Trophoblast cell (in vitro differentiated cells and primary cell): ENCODE measurements at regions not wholly inside any gene's neighbourhood (a gene's known extent, or its start where the extent isn't known, plus 50 kb on each side); places are given as distances from the start of the nearest gene placed in this dataset.

Experiments
- DNase-seq, 2 donors: peaks; one replicate each; pipeline ENCODE4 v3.0.0-alpha.2; 2016
- H2AFZ ChIP-seq: 2 replicates; pipeline ENCODE4 v1.6.1; 2013; ENCODE audit warnings: low read length, moderate library complexity, mild to moderate bottlenecking; ENCODE audit not compliant: insufficient read depth, poor library complexity
- H2AK5ac ChIP-seq: 2 replicates; pipeline ENCODE4 v1.6.1; 2013; ENCODE audit warnings: mild to moderate bottlenecking, low read length
- H2BK120ac ChIP-seq: 2 replicates; pipeline ENCODE4 v1.6.1; 2013; ENCODE audit warnings: low read length, mild to moderate bottlenecking, moderate library complexity; ENCODE audit not compliant: insufficient read depth, poor library complexity
- H2BK12ac ChIP-seq: 2 replicates; pipeline ENCODE4 v1.6.1; 2013; ENCODE audit warnings: mild to moderate bottlenecking, low read length, moderate library complexity
- H2BK5ac ChIP-seq: 2 replicates; pipeline ENCODE4 v1.6.1; 2013; ENCODE audit warnings: low read length, low read depth, moderate library complexity, mild to moderate bottlenecking; ENCODE audit not compliant: poor library complexity
- H3K14ac ChIP-seq: 2 replicates; pipeline ENCODE4 v1.6.1; 2013; ENCODE audit warnings: mild to moderate bottlenecking, low read length
- H3K18ac ChIP-seq: 2 replicates; pipeline ENCODE4 v1.6.1; 2013; ENCODE audit warnings: mild to moderate bottlenecking, low read length
- H3K23ac ChIP-seq: 2 replicates; pipeline ENCODE4 v1.6.1; 2013; ENCODE audit warnings: low read length
- H3K27ac ChIP-seq: 2 replicates; pipeline ENCODE4 v1.5.1; 2013; ENCODE audit warnings: low read depth, mild to moderate bottlenecking, inconsistent platforms, low read length, moderate library complexity
- H3K27me3 ChIP-seq: 2 replicates; pipeline ENCODE4 v1.6.1; 2013; ENCODE audit warnings: inconsistent platforms, mild to moderate bottlenecking, low read length, moderate library complexity; ENCODE audit not compliant: insufficient read depth
- H3K36me3 ChIP-seq, 2 experiments: 1 replicate in 1 of 2; 2 replicates in 1 of 2; pipeline ENCODE4 v1.6.1; 2013; ENCODE audit warnings: low read length in 2 of 2, mild to moderate bottlenecking in 2 of 2, moderate library complexity in 1 of 2; ENCODE audit not compliant: insufficient read depth in 2 of 2, control insufficient read depth in 1 of 2
- H3K4ac ChIP-seq: 2 replicates; pipeline ENCODE4 v1.6.1; 2013; ENCODE audit warnings: low read depth, mild to moderate bottlenecking, low read length, moderate library complexity
- H3K4me1 ChIP-seq, 2 experiments: 1 replicate in 1 of 2; 2 replicates in 1 of 2; pipeline ENCODE4 v1.6.1; 2013; ENCODE audit warnings: low read length in 2 of 2, mild to moderate bottlenecking in 2 of 2, moderate library complexity in 1 of 2; ENCODE audit not compliant: insufficient read depth in 2 of 2, control insufficient read depth in 1 of 2
- H3K4me2 ChIP-seq: 2 replicates; pipeline ENCODE4 v1.6.1; 2013; ENCODE audit warnings: inconsistent platforms, mild to moderate bottlenecking, low read length, moderate library complexity
- H3K4me3 ChIP-seq: 2 replicates; pipeline ENCODE4 v1.5.1; 2013; ENCODE audit warnings: mild to moderate bottlenecking, low read depth, low read length, inconsistent platforms
- H3K79me1 ChIP-seq: one replicate; pipeline ENCODE4 v1.6.1; 2013; ENCODE audit warnings: low read length
- H3K79me2 ChIP-seq: 2 replicates; pipeline ENCODE4 v1.6.1; 2013; ENCODE audit warnings: low read length, mild to moderate bottlenecking; ENCODE audit not compliant: control insufficient read depth, insufficient read depth, poor library complexity
- H3K9ac ChIP-seq: 2 replicates; pipeline ENCODE4 v1.6.1; 2013; ENCODE audit warnings: mild to moderate bottlenecking, low read length
- H3K9me3 ChIP-seq: 2 replicates; pipeline ENCODE4 v1.6.1; 2013; ENCODE audit warnings: low read depth, mild to moderate bottlenecking, control low read depth, inconsistent platforms, low read length; ENCODE audit not compliant: insufficient read depth
- H4K12ac ChIP-seq: 2 replicates; pipeline ENCODE4 v1.6.1; 2013; ENCODE audit warnings: low read depth, mild to moderate bottlenecking, low read length, moderate library complexity
- H4K8ac ChIP-seq: 2 replicates; pipeline ENCODE4 v1.6.1; 2013; ENCODE audit warnings: low read depth, mild to moderate bottlenecking, low read length, moderate library complexity
- H4K91ac ChIP-seq: one replicate; pipeline ENCODE4 v1.6.1; 2013; ENCODE audit warnings: low read depth, mild to moderate bottlenecking, low read length, moderate library complexity
- WGBS: extraction: QIAGEN DNeasy Blood & Tissue Kit; methylation state at CpG from one replicate; pipeline ENCODE4 v1.1.7; 2013; ENCODE audit warnings: missing lambda C conversion rate; ENCODE audit not compliant: insufficient read length, insufficient coverage; ENCODE audit errors: extremely low coverage; 5-methylcytosine and 5-hydroxymethylcytosine counted together

DNA sequence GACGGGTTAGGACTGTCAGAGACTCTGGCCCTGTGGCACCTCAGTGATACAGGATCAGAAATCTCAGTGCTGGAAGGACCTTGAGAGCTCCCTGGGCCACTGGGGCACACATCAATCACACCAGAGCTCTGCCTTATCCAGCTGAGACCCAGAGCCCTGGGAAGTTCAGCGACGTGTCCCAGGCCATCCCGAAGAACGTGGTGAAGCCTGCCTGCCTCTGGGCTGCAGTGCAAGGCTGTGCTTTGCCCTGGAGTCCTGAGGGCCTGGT, 79.8 kb upstream of the MGMT start:
- Histone ChIP-seq H2AFZ (no peak overlapping the region), H3K79me1 (no peaks in the 10 kb centered on the region), H3K27ac (no peak overlapping the region), H3K23ac (no peak overlapping the region), H3K79me2 (no peaks in the 10 kb centered on the region), H4K12ac (no peak overlapping the region), H3K4me1 (no peaks in the 10 kb centered on the region), H4K8ac (no peak overlapping the region), H3K9me3 (no peaks in the 10 kb centered on the region), H3K4ac (no peak overlapping the region), H3K9ac (no peak overlapping the region), H3K4me2 (no peak overlapping the region), H2BK5ac (no peak overlapping the region), H3K14ac (no peak overlapping the region), H3K27me3 (no peaks in the 10 kb centered on the region), H3K36me3 (no peaks in the 10 kb centered on the region), H4K91ac (no peak overlapping the region), H3K4me3 (no peak overlapping the region), H3K18ac (no peak overlapping the region), H2AK5ac (no peak overlapping the region), H2BK120ac (no peak overlapping the region), H2BK12ac (no peak overlapping the region)
- WGBS: no CpG with 5 or more reads among the region's 5 CpGs
- DNase-seq: no peak

DNA sequence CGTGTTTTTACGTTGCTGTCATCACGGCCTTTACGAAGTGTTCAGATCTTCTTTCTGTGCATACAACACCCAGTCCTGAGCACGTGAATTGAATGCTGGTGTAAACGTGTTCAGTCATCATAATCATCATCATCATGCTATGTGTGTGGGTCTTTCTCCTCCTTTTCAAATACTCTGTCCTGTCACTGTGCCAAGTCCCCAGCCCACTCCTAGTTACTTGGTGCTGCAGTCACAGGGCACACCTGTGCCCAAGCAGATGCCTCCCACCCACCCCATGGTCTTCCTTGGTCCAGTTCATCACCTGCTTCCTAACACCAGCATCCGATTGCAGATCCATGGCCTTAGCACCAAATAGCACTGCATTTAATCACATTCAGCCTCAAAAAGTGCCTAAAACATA, 78.6 kb upstream of the MGMT start:
- no peak overlapping the region for H3K9ac ChIP-seq
- no peak overlapping the region for H3K27ac ChIP-seq
- no peak overlapping the region for H3K4me2 ChIP-seq
- H2BK120ac ChIP-seq: no peak overlapping the region
- no peaks in the 10 kb centered on the region for H3K36me3 ChIP-seq
- WGBS: no CpG with 5 or more reads among the region's 7 CpGs
- H4K91ac ChIP-seq: no peak overlapping the region
- H2AFZ ChIP-seq: no peak overlapping the region
- H3K14ac ChIP-seq: no peak overlapping the region
- no peak overlapping the region for H3K23ac ChIP-seq
- no peaks in the 10 kb centered on the region for H3K79me2 ChIP-seq
- H4K8ac ChIP-seq: no peak overlapping the region
- H3K79me1 ChIP-seq: no peaks in the 10 kb centered on the region
- H2BK12ac ChIP-seq: no peak overlapping the region
- H3K4me3 ChIP-seq: no peak overlapping the region
- H3K4me1 ChIP-seq: no peaks in the 10 kb centered on the region
- no peaks in the 10 kb centered on the region for H3K9me3 ChIP-seq
- no peak overlapping the region for H3K18ac ChIP-seq
- peak in 1 of 2 donors; percentile 19 for DNase-seq
- no peak overlapping the region for H3K4ac ChIP-seq
- no peaks in the 10 kb centered on the region for H3K27me3 ChIP-seq
- H4K12ac ChIP-seq: no peak overlapping the region
- no peak overlapping the region for H2BK5ac ChIP-seq
- no peak overlapping the region for H2AK5ac ChIP-seq

DNA sequence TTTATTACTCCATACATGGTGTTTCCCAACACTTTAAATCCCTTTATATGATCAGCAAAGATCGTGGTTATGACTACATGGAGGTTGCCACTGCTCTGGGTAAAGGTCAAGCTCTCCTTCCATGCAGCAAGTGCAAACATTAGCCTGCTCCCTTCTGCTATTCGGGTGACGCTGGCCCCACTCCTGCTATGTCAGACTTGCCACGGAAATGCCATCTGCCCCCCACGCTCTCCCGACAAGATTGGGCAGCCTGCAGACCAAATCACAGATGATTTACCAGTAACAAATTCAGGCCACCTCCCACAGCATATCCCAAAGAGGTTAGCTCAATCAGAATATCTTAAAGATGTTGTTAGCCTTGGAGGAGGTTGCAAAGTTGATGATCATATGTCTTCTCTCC, 77.8 kb upstream of the MGMT start:
- no peak overlapping the region for H4K8ac ChIP-seq
- no peaks in the 10 kb centered on the region for H3K79me1 ChIP-seq
- no peak overlapping the region for H3K4me3 ChIP-seq
- H4K91ac ChIP-seq: no peak overlapping the region
- no peak overlapping the region for H2AFZ ChIP-seq
- H3K9me3 ChIP-seq: no peaks in the 10 kb centered on the region
- H3K27me3 ChIP-seq: no peaks in the 10 kb centered on the region
- no peak overlapping the region for H3K14ac ChIP-seq
- no peak overlapping the region for H3K18ac ChIP-seq
- H2BK5ac ChIP-seq: no peak overlapping the region
- H2BK120ac ChIP-seq: no peak overlapping the region
- no peak overlapping the region for H3K9ac ChIP-seq
- DNase-seq: no peak
- no peak overlapping the region for H3K4me2 ChIP-seq
- no peaks in the 10 kb centered on the region for H3K79me2 ChIP-seq
- no CpG with 5 or more reads among the region's 6 CpGs for WGBS
- no peaks in the 10 kb centered on the region for H3K4me1 ChIP-seq
- H3K4ac ChIP-seq: no peak overlapping the region
- H3K23ac ChIP-seq: no peak overlapping the region
- no peak overlapping the region for H3K27ac ChIP-seq
- H2AK5ac ChIP-seq: no peak overlapping the region
- no peak overlapping the region for H2BK12ac ChIP-seq
- no peaks in the 10 kb centered on the region for H3K36me3 ChIP-seq
- no peak overlapping the region for H4K12ac ChIP-seq

DNA sequence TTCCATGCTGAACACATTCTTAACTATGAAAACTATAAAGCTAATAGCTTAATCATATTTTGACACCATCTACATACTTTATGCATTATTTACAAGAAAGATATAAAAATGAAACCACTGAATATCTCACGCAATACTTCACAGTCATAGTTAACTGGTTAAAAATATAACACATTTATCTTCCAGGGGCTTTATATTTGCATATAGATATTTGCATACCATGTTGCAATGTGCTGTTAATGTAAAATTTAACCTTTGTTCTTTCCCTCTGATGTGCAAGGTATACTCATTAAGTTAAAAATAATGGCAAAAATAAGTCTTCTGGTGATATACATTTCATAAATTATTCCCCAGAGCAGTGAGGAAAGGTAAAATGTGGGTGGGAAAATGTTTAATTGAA, 76.9 kb upstream of the MGMT start:
- Histone ChIP-seq H3K79me1 (no peaks in the 10 kb centered on the region), H2AFZ (no peak overlapping the region), H2AK5ac (no peak overlapping the region), H2BK120ac (no peak overlapping the region), H3K4me3 (no peak overlapping the region), H3K23ac (no peak overlapping the region), H2BK5ac (no peak overlapping the region), H2BK12ac (no peak overlapping the region), H3K4me2 (no peak overlapping the region), H3K27me3 (no peaks in the 10 kb centered on the region), H3K4me1 (no peaks in the 10 kb centered on the region), H4K8ac (no peak overlapping the region), H3K14ac (no peak overlapping the region), H4K91ac (no peak overlapping the region), H3K9ac (no peak overlapping the region), H3K9me3 (peaks cover 1% of the 10 kb centered on the region), H3K79me2 (no peaks in the 10 kb centered on the region), H3K36me3 (no peaks in the 10 kb centered on the region), H3K4ac (no peak overlapping the region), H3K18ac (no peak overlapping the region), H4K12ac (no peak overlapping the region), H3K27ac (no peak overlapping the region)
- no CpG with 5 or more reads among the region's 1 CpG for WGBS
- no peak for DNase-seq

DNA sequence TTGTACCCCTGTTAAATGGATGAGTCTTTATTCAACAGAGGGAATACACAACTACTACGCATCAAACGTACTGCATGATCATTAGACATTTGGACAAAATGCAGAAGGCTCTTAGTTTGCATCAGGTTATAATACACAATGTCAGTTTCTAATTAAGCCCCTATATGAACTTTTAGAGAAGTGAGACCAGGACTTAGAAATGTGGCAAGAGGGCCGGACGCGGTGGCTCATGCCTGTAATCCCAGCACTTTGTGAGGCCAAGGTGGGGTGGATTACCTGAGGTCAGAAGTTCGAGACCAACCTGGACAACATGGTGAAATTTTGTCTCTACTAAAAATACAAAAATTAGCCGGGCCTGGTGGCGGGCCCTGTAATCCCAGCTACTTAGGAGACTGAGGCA, 76.3 kb upstream of the MGMT start:
- no peaks in the 10 kb centered on the region for H3K36me3 ChIP-seq
- peaks cover 1% of the 10 kb centered on the region for H3K9me3 ChIP-seq
- no peak overlapping the region for H3K14ac ChIP-seq
- no peak overlapping the region for H2AFZ ChIP-seq
- no peak overlapping the region for H2AK5ac ChIP-seq
- no peak overlapping the region for H3K23ac ChIP-seq
- H2BK12ac ChIP-seq: no peak overlapping the region
- no CpG with 5 or more reads among the region's 8 CpGs for WGBS
- no peak overlapping the region for H2BK5ac ChIP-seq
- no peak overlapping the region for H3K9ac ChIP-seq
- H3K27me3 ChIP-seq: no peaks in the 10 kb centered on the region
- no peak overlapping the region for H3K27ac ChIP-seq
- no peak overlapping the region for H3K4me2 ChIP-seq
- DNase-seq: no peak
- no peaks in the 10 kb centered on the region for H3K79me1 ChIP-seq
- no peak overlapping the region for H4K91ac ChIP-seq
- no peak overlapping the region for H4K8ac ChIP-seq
- H3K4ac ChIP-seq: no peak overlapping the region
- H3K4me3 ChIP-seq: no peak overlapping the region
- no peak overlapping the region for H3K18ac ChIP-seq
- H4K12ac ChIP-seq: no peak overlapping the region
- H3K4me1 ChIP-seq: no peaks in the 10 kb centered on the region
- no peak overlapping the region for H2BK120ac ChIP-seq
- no peaks in the 10 kb centered on the region for H3K79me2 ChIP-seq
